ENCODE measurements at regions not wholly inside any gene's neighbourhood (a gene's known extent, or its start where the extent isn't known, plus 50 kb on each side); places are given as distances from the start of the nearest gene placed in this dataset.

GRCh38 chr3:167187221-167187620 lies 192.9 kb downstream of the ZBBX start:
- TF ChIP-seq, protein P1, sequence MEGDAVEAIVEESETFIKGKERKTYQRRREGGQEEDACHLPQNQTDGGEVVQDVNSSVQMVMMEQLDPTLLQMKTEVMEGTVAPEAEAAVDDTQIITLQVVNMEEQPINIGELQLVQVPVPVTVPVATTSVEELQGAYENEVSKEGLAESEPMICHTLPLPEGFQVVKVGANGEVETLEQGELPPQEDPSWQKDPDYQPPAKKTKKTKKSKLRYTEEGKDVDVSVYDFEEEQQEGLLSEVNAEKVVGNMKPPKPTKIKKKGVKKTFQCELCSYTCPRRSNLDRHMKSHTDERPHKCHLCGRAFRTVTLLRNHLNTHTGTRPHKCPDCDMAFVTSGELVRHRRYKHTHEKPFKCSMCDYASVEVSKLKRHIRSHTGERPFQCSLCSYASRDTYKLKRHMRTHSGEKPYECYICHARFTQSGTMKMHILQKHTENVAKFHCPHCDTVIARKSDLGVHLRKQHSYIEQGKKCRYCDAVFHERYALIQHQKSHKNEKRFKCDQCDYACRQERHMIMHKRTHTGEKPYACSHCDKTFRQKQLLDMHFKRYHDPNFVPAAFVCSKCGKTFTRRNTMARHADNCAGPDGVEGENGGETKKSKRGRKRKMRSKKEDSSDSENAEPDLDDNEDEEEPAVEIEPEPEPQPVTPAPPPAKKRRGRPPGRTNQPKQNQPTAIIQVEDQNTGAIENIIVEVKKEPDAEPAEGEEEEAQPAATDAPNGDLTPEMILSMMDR (IDR thresholded peaks at IDR 0.05 in 4 of 5, conservative IDR thresholded peaks at IDR 0.05 in 1 of 5): no peak
- TF ChIP-seq POLR2A (IDR thresholded peaks at IDR 0.05): no peak

Data from gastrocnemius medialis (tissue), 4 donors.